GM21528 (cell line): ENCODE measurements at regions not wholly inside any gene's neighbourhood (a gene's known extent, or its start where the extent isn't known, plus 50 kb on each side); places are given as distances from the start of the nearest gene placed in this dataset.

Source experiments
- ATAC-seq: cut with Tn5 transposase; IDR thresholded peaks from one replicate; pipeline ENCODE4 v1.9.1; 2021; ENCODE audit warnings: mild to moderate bottlenecking, moderate library complexity; ENCODE audit not compliant: unreplicated experiment, low FRiP score

DNA sequence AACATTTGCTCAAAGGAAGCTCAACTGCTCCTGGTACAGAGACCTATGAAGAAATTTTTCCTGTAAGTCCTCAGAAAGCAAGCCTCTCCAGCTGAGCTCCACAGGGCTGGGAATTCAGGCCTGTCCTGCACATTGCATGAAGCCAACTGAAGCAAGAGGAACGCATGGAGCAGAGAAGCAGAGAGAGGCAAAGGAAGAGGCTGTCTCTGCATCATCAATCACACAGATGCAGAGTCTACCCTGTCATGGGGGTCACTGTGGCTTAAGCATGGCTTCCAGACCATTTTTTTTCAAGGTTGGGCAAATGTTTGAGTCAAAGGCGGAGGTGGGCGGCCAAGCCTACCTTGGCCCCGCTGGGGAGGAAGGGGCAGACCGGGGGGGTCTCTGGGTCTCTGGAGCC lies 110.3 kb upstream of the MSX1 start:
- ATAC-seq = no peak

DNA sequence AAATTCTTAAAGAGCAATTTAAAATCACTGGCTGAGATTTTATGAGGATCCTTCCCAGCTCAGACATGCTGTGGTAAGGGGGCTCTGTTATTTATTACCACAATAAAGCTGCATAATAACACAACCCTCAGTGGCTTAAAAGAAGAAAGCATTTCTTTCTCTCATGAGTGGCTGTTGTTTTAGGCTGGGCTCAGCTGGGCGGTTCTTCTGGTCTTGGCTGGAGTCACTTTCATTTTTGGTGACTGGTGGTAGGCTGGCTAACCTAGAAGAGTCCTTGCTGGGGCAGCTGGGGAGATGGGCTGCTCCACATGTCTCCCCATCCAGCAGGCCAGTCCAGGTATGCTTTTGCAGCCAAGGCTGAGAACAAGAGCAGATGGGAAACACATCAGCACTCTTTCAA lies 113.0 kb upstream of the MSX1 start:
- no peak for ATAC-seq

DNA sequence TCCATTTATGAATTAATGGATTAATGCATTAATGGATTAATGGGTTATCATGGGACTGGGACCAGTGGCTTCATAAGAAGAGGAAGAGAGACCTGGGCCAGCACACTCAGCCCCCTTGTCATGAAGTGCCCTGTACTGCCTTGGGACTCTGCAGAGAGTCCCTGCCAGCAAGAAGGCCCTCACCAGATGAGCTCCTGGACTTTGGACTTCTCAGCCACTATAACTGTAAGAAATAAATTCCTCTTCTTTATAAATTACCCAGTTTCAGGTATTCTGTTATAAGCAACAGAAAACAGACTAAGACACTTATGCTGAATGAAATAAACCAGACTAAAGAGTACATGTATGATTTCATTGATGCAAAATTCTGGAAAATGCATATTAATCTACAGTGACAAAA lies 119.4 kb upstream of the MSX1 start:
- ATAC-seq = no peak

DNA sequence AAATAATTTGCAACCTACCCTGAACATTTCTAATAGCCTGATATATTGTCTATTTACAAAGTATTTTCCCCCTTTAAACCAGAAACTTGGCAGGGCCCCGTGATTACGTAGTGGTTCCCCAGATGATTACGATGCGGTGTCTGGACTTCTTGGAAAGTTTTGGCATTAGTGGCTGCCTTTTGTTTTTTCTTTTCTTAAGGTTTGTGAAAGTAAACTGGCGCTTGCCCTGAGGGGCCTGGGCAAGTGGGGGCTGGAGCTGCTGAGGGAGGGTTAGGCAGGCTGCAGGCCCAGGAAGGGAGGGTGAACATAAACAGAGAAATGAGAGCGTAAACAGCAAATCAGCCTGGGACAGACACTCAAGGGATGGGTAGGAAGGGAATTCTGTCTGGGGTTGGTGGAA lies 123.6 kb upstream of the MSX1 start:
- ATAC-seq = no peak

DNA sequence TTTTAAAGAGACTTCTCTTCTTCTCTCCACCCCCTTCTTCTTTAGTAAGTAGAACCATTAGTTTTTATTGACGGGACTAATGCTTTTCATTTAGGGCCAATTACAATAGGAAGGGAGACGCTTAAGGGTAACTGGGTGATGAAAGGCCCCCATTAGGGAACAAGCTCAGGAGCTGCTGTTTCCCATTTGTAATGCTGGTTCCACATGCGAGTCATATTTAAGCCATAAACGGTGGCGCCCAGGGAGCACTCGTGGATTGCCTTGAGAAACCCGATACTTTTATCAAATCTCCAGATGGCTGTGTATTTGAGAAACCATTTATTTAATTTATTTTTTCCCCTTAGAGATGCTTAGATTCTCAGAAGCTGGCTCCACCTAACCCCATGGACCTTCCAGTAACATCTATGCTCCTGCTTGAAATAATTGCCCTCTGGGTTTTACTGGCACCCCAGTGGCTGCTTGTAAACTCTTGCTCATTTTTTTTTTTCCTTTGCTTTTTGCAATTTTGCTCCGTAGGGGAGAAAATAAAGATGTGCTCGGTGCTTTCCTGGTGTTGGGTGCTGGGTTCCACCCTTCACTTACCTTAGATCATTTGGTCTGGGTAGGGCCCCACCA lies 124.2 kb upstream of the MSX1 start:
- no peak for ATAC-seq

DNA sequence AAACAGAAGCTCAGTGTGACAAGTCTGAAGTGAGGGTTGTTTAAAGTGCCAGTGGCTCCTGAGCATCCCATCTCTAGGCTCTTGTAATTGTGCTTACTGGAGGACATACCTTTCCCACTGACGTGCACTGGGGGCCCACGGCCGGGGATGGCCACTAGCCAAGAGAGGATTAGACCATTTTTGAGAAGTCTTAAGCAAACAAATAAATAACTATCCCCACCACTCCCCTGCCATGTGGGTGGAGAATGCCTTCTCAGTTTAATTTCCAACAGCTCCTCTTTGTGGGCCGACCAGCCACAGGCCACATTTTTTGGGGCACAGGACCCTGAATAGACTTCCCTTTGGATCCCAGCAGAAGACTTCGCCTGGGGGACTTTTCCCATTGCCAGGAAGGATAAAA lies 125.0 kb upstream of the MSX1 start:
- ATAC-seq = no peak

DNA sequence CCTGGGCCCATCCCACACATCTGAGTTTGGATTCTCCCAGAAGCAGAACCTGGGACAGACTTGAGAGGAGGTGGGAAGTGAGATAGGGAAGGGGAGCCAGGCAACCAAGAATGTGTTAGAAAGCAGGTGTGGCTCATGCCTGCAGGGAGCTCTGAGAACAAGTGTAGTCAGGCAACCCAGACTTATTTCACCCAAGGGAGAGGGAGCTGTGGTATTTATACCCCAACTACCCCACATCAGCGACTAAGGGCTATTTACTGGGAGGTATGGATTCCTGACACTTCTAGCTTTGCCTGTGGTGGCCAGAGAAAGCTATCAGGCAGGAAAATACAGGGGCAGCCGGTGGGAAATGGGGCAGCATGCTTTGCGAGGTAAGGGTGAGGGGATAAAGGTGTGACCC lies 125.8 kb upstream of the MSX1 start:
- ATAC-seq = no peak

DNA sequence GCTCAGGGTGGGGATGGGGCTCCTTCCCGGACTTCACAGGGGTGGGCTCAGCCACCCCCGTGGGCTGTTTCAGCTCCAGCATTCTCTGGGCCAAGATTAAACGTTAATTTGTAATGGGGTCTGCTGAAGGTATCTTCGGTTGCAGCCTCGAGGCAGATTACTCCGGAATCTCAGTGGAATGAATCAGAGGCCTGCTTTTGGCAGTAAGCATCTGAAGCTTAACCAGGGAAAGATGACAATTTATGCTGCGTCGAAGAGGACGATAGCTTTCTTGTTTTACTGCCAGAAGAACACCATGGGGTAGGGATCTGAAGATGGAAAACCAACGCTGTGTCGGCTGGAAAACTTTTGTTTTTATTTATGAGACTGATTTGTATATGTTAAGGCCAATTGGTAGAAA lies 129.2 kb upstream of the MSX1 start:
- no peak for ATAC-seq

DNA sequence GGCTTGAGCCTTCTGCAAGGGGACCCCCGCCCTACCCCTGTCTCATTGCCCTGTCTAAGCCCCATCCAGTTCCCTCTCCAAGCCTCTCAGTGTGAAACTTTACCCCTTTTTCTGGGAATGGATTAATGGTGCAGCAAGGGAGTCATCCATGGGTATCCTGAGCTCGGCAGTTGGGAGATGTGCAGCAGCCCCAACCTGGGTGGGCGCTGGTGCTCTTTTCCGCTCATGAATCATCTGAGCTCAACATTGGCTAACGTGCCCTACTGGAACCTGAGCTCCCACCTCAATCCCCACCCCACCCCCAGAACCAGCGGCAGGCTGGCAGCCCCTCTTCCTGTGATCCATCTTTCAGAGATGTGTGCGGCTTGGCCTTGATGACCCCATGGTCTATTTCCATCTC lies 130.3 kb upstream of the MSX1 start:
- no peak for ATAC-seq

DNA sequence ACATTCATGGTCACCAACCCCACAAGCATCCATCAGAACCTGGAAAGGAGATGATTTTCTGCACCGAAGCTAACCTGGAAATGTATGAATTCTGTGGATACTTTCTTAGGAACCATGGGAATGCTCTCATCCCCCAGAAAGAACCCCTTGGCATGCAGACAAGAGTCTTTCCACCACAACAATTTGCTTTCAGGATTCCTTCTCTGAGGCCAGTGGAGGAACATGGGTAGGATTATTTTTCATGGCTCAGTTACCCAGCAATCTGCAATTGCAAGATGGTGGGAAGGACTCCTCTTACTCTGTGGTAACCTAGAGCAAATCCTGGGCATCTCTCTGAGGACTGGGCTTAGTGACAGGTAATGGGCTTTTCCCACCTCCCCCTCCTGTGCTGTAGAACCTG lies 131.9 kb upstream of the MSX1 start:
- no peak for ATAC-seq

DNA sequence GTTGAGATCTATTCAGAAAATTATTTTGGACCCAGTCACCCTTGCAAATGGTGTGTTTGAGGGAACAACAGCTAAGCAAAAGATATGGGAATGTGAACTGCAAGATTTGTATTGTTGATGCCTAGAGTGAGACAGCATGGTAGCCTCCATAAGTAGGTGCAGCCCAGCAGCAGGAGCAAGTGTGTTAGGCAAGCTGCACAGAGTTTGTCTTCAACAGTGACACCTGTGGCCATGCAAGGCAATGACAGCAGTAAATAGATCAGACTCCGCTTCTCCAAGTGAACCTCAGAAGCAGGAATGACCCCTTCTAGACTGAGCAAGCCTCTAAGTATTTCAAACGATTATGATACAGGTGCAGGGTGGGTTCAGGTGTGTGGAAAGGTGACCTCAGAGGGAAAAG lies 133.4 kb upstream of the MSX1 start:
- no peak for ATAC-seq

DNA sequence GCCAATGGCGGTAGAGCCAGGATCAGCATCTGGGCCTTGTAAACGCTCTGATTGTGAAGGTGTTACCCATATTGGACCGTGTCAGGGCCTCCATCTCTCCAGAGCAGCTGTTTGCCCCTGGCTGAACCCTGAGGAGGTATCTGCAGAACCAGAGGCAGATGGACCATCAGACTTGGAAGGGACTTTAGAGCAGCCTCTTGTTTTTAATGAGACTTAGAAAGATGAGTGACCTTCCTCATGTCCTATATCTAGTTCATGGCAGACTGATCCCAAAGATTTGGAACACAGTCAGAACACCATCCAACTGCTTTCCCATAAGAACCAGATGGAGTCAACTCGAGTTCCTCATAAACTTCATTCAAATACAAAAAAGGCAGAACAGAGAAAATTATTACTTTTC lies 135.1 kb upstream of the MSX1 start:
- no peak for ATAC-seq

DNA sequence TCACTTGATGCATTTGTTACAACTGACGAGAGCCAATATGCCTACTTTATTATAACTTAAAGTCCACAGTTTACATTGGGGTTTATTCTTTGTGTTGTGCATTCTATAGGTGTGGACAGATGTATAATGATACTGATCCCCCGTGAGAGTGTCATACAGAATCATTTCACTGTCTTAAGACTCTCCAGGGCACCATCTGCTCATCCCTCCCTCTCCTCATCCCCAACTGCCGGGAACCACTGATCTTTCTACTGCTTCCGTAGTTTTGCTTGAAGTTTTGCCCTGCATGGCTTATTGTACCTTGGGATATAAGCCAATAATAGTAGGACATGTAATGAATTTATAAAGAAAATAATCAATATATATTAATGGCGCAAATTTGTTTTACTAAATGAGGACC lies 137.8 kb upstream of the MSX1 start:
- ATAC-seq = no peak

DNA sequence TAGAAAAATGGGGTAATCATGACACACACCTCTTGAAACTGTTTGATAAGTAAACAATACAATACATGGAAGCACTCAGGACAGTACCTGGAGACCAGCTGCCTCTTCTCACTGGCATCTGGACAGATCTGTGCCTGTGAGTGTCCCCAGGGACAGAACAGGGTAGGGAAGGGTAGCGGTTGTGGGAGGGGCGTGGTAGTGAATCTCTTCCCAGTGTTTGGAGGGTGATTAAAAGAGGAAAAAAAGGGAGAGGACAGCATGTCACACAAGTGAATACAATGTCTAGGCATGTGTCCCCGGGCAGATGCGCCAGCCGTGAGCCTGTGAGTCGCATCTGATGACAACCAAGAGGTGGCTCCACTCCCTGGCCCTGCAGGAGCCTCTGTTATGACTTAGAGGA lies 138.8 kb upstream of the MSX1 start:
- no peak for ATAC-seq

DNA sequence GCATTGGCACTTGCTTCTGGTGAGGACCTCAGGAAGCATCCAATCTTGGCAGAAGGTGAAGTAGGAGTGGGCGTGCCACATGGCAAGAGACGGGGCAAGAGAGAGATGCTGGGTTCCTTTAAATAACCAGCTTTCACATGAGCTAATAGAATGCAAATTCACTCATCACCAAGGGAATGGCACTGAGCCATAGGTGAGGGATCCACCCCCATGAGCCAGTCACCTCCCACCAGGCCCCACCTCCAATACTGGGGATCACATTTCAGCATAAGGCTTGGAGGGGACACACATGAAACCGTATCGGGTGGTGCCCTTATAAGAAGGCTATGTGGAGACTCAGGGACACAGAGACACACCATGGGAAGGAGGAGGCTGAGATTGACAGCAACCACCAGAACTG lies 140.0 kb upstream of the MSX1 start:
- ATAC-seq = no peak

DNA sequence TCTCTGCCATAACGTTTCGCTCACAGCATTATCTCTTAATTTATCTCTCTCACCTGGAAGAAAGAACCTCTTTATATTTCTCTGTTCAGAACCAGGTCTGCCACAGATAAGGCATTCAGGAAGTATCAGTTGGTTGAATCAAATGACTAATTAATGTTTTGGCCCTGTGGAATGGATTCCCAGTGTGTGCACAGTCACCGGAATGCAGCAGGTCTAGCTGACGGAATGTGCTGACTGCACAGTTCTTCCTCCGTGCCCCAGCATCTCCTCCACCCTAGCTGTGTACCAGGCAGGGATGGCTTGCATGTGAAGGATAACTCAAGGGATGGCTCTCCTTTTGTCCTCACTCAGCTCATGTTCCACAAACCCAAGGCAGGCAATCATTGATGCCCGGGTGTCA lies 141.8 kb upstream of the MSX1 start:
- ATAC-seq = no peak

DNA sequence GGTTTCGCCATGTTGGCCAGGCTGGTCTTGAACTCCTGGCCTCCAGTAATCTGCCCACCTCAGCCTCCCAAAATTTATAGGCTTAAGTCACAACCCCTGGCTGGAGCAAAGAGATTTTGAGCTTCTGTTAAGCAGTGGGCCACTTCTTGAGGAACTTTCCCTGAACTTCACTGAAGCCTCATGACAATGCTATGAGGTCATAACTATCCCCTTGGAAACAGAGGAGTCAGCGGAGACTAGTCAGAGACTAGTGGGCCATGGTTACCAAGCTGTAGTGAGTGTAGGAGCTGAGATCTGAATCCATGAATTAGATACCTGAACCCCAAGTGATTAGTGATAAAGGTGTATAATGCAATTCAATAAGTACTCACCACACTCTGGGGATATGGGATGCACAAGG lies 145.1 kb upstream of the MSX1 start:
- ATAC-seq = no peak

DNA sequence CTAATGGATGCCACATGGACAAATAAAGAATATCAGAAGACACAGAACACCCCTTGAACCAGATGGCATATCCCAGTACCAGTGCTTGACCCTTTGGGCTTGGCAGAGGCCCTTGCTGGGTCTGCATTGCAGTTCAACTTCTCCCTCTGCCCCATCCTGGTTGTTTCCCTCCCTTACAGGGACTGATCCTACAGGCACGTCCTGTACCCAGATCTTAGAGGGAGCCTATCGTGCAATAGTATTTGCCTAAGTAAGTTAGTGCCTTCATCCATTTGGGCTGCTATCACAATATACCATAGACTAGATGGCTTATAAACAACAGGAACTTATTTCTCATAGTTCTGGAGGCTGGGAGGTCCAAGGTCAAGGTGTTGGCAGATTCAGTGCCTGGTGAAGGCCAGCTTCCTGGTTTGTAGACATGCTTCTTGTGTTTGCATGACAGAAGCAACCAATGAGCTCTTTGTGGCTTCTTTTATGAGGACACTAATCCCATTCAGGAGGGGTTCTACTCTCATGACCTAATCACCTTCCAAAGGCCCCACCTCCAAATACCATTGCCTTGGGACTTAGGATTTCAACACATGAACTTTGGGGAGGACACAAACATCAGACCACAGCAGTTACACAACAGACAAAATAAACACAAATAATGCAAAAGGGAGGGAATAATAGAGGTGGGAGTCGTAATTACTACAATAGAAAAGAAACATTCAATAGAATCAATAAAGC lies 146.5 kb upstream of the MSX1 start:
- ATAC-seq = no peak

DNA sequence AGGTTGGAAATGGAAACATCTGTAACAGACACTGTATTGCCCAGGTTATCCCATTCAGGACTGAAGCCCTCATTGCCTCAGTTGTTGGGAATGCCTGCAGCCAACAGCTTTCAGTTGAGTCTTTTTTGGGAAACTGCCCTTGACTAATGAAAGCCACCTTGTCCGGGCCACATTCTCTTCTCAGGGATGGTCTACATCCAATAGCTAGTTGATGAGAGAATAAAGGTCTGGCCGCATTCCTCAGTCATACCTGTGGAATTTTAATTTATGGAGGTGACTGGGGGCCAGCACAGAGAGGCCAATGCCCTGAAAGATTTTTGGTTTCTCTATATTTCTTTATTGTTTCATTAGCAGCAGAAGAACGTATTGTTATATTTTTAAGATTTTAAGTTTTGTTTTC lies 147.6 kb upstream of the MSX1 start:
- no peak for ATAC-seq

DNA sequence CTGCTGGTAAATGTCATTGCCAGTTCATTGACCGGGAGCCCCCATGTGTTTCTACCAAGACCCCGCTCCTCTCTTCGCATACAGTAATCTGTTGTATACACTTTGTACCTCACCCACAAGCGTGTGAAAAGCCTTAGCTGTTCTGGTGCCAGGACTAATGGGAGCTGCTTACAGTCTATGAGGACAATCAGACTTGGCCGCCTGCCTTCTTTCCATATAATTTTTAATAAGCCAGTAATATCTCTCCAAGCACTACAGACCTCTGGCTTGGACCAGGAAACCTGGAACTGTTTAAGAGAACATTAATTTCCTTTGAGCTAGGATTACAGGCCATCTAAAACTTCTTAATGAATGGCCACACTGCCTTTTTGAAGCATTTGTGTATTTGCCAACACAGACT lies 149.7 kb upstream of the MSX1 start:
- no peak for ATAC-seq

DNA sequence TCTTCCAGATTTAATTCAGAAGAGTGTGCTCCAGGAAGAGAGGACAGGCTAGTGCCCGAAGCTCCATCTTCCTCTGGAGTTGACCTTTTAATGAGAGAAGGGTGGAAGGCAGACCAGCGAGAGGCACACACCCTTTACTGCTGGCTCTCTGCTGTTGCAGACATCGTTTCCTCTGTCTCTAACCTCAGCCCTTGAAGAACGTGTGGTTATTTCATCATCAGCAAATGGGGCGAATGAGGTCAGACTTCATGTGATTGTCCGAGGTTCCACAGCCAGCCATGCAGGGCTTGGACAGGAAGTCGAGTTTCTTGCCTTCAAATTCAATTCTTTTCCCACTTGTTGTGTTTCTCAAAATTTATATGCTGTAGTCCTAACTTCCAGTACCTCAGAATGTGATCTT lies 155.2 kb upstream of the MSX1 start:
- ATAC-seq = no peak

DNA sequence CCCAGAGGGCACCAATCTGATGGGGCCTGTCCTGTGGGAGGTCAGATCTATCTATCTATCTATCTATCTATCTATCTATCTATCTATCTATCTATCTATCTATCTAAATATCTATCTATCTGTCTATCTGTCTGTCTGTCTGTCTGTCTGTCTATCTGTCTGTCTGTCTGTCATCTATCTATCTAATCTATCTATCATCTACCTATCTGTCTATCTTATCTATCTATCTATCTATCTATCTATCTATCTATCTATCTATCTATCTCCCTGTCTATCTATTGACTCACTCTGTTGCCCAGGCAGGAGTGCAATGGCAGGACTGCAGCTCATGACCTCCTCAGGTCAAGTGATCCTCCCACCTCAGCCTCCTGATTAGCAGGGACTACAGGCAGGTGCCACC lies 155.7 kb upstream of the STX18 start:
- ATAC-seq = no peak

DNA sequence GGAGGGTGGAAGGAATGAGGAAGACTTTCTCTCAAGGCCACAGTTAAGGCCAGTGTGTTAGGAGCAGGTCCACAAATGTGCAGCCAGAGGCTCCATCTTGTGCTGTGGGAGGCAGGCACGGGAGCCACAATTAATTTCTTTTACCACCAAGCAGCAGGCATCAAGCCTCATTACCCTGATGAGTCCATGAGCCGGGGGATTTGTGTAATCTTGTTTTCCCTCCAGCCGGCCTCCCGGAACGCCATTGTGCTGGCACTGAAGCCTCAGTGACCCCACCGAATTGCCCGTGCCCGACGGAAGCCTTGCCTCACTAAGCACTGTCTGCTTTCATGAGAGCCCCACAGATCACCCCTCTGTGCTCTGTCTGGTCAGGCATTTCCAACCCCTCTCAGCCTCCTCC lies 154.7 kb upstream of the STX18 start:
- no peak for ATAC-seq
